ENCODE measurements at regions not wholly inside any gene's neighbourhood (a gene's known extent, or its start where the extent isn't known, plus 50 kb on each side); places are given as distances from the start of the nearest gene placed in this dataset.

DNA sequence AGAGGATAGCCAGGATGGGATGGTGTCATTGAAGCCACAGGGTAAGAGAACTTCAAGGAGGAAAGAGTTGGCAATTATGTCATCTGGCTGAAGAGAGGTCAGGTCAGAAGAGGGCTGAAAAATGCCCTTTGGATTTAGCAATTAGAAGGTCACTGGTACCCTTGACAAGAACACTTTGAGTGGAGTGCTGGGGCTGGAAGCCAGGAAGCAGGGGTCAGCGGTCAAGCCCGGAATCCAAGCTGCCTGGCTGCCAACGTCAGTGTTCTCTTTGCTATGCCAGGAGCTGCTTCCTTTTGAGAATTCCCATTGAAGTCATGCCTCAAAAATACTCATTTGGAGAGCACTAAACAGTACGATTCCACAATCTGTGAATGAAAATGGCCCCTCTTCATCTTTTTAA is 386.5 kb downstream of the SHQ1 start:
- TF ChIP-seq, protein P1, sequence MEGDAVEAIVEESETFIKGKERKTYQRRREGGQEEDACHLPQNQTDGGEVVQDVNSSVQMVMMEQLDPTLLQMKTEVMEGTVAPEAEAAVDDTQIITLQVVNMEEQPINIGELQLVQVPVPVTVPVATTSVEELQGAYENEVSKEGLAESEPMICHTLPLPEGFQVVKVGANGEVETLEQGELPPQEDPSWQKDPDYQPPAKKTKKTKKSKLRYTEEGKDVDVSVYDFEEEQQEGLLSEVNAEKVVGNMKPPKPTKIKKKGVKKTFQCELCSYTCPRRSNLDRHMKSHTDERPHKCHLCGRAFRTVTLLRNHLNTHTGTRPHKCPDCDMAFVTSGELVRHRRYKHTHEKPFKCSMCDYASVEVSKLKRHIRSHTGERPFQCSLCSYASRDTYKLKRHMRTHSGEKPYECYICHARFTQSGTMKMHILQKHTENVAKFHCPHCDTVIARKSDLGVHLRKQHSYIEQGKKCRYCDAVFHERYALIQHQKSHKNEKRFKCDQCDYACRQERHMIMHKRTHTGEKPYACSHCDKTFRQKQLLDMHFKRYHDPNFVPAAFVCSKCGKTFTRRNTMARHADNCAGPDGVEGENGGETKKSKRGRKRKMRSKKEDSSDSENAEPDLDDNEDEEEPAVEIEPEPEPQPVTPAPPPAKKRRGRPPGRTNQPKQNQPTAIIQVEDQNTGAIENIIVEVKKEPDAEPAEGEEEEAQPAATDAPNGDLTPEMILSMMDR (IDR thresholded peaks at IDR 0.05; ENCODE audit: unreplicated experiment) = no peak
- Mint-ChIP-seq H3K36me3 (no peaks in the 10 kb centered on the region), H3K4me3 (no peak overlapping the region), H3K27me3 (ENCODE audit: low read depth) (peaks cover 22% of the 10 kb centered on the region), H3K4me1 (peaks cover 13% of the 10 kb centered on the region), H3K9me3 (peaks cover 4% of the 10 kb centered on the region), H3K27ac (no peak overlapping the region)
- DNase-seq (ENCODE audit: low spot score in 2 of 2, unreplicated experiment in 2 of 2) = no peak

DNA sequence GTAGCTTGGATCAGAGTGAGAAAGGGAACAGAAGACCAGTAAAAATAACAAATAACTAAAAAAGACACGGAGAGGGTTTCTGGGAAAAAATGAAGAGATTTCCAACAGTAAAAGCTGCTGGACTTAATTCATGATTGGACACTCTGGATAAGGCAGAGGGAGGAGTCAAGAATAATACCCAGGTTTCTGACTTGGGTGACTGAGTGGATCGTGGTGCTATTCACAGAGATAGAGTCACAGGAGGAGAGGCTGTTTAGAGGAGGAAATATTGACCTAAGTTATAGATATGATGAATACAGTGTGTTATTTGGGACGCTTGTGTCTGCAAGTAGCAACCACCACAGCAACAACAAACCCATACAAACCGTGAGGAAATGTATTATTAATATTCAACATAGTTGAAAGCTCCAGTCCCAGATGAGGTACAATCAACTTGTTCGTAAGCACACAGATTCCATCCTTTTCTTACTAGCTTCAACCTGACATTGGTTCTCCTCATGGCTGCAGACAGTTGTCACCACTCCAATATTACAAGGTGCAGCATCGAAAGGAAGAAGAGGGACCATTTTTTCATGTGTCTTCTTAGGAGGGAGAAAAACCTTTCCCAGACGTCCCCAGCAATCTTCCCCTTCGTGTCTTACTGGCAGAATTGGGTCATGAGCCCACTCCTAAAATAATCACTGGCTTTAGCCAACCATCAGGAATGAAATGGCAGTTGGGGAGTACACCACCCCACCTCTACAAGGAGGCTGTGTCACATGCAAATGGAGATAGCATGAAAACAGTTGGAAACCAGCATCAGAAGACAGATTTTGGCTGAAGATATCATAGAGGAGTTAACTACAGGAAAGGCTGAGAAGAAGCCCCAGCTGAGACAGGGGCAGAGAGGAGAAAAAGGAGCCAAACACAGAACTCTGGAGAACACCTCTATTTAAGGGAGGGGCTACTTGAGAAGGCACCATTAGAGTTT is 387.8 kb downstream of the SHQ1 start:
- Mint-ChIP-seq H3K36me3 (no peaks in the 10 kb centered on the region), H3K4me3 (no peak overlapping the region), H3K27ac (no peak overlapping the region), H3K4me1 (peaks cover 13% of the 10 kb centered on the region), H3K9me3 (peaks cover 4% of the 10 kb centered on the region), H3K27me3 (ENCODE audit: low read depth) (peaks cover 17% of the 10 kb centered on the region)
- no peak for DNase-seq (ENCODE audit: low spot score in 2 of 2, unreplicated experiment in 2 of 2)
- TF ChIP-seq, protein P1 (IDR thresholded peaks at IDR 0.05; ENCODE audit: unreplicated experiment) = no peak

DNA sequence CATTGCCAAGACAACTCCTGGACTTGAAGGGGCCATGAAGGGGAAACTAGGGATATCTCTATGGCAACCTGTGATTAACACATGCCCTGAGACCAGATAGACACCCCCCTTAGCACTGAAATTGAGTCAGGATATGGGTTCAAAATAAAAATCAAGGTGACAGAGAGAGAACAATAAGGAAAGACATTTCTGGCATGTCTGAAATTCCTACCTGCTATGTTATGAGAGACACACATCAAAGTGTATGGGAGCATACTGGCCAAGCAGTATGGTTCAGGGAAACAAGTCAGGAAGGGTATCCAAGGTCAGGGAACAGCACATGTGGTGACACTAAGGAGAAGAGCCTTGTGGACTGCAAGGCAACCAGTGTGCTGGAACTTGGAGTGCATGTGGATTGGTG is 388.7 kb downstream of the SHQ1 start:
- no peak for DNase-seq (ENCODE audit: low spot score in 2 of 2, unreplicated experiment in 2 of 2)
- peaks cover 8% of the 10 kb centered on the region for H3K27me3 Mint-ChIP-seq (ENCODE audit: low read depth)
- TF ChIP-seq, protein P1 (IDR thresholded peaks at IDR 0.05; ENCODE audit: unreplicated experiment) = no peak
- H3K4me1 Mint-ChIP-seq = peaks cover 13% of the 10 kb centered on the region
- no peak overlapping the region for H3K4me3 Mint-ChIP-seq
- H3K9me3 Mint-ChIP-seq = peaks cover 4% of the 10 kb centered on the region
- no peaks in the 10 kb centered on the region for H3K36me3 Mint-ChIP-seq
- no peak overlapping the region for H3K27ac Mint-ChIP-seq

DNA sequence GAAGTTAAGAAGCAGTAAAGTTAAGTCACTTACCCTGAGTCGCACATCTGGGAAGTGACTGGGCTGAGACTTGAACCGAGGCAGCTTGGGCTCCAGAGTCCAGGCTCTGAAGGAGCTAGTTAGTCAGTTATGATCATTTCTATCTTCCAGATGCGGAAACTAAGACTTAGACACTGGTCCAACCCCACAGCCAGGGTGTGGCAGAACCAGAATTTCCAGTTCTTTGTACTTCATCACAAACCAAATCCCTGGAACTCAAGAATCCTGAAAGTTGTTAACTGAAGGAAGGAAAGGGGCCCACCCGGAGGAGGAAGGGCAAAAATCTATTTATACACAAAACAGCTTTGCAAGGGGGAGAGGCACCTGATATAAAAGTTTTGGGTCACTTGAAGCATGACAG is 389.9 kb downstream of the SHQ1 start:
- Mint-ChIP-seq H3K27me3 (ENCODE audit: low read depth) (peaks cover 5% of the 10 kb centered on the region), H3K4me3 (no peak overlapping the region), H3K36me3 (no peaks in the 10 kb centered on the region), H3K4me1 (peaks cover 13% of the 10 kb centered on the region), H3K9me3 (peaks cover 4% of the 10 kb centered on the region), H3K27ac (no peak overlapping the region)
- TF ChIP-seq, protein P1 (IDR thresholded peaks at IDR 0.05; ENCODE audit: unreplicated experiment) = no peak
- no peak for DNase-seq (ENCODE audit: low spot score in 2 of 2, unreplicated experiment in 2 of 2)

DNA sequence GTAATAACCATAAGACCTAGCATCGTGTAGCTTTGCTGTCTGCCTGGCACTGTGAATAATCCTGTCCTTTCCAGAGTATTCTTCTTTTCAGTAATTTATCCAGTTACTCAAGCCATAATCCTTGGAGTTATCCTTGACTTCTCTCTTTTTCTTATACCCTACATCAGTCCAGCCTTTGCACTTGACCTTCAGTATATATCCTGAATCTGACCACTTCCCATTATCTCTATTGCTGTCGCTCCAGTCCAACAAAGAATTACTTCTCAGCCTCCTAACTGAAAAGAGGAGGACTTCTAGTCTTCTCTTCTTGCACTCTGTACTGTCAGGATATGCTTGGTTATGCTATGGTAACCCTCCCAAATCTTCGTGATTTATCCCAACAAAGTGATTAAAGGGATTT is 393.8 kb downstream of the SHQ1 start:
- peaks cover 4% of the 10 kb centered on the region for H3K9me3 Mint-ChIP-seq
- TF ChIP-seq, protein P1 (IDR thresholded peaks at IDR 0.05; ENCODE audit: unreplicated experiment) = no peak
- peaks cover 13% of the 10 kb centered on the region for H3K4me1 Mint-ChIP-seq
- peaks cover 23% of the 10 kb centered on the region for H3K27me3 Mint-ChIP-seq (ENCODE audit: low read depth)
- no peak overlapping the region for H3K4me3 Mint-ChIP-seq
- DNase-seq (ENCODE audit: low spot score in 2 of 2, unreplicated experiment in 2 of 2) = no peak
- no peak overlapping the region for H3K27ac Mint-ChIP-seq
- no peaks in the 10 kb centered on the region for H3K36me3 Mint-ChIP-seq
